Mesenchymal stem cell (in vitro differentiated cells and primary cell): ENCODE measurements at regions not wholly inside any gene's neighbourhood (a gene's known extent, or its start where the extent isn't known, plus 50 kb on each side); places are given as distances from the start of the nearest gene placed in this dataset.
A peak's percentile ranks its signal among the peaks of the same experiment; 100 is the strongest.

Experiments used
- DNase-seq: peaks from one replicate; pipeline ENCODE4 v3.0.0-alpha.2; 2013
- H2AFZ ChIP-seq: one replicate; pipeline ENCODE4 v1.6.1; 2013; ENCODE audit warnings: low read depth, mild to moderate bottlenecking, control low read depth, inconsistent platforms, low read length, moderate library complexity
- H2AK5ac ChIP-seq: 2 replicates; pipeline ENCODE4 v1.6.1; 2013; ENCODE audit warnings: low read length, moderate library complexity, mild to moderate bottlenecking, inconsistent platforms; ENCODE audit not compliant: severe bottlenecking
- H2BK120ac ChIP-seq: one replicate; pipeline ENCODE4 v1.6.1; 2013; ENCODE audit warnings: low read depth, mild to moderate bottlenecking, inconsistent platforms, low read length, moderate library complexity
- H2BK12ac ChIP-seq, 2 experiments: one replicate each; pipeline ENCODE4 v1.6.1; 2013; ENCODE audit warnings: inconsistent platforms in 2 of 2, low read length in 2 of 2, mild to moderate bottlenecking in 2 of 2, moderate library complexity in 2 of 2, control low read depth in 1 of 2
- H2BK15ac ChIP-seq: one replicate; pipeline ENCODE4 v1.6.1; 2013; ENCODE audit warnings: mild to moderate bottlenecking, low read depth, inconsistent platforms; ENCODE audit not compliant: poor library complexity, severe bottlenecking
- H2BK5ac ChIP-seq: 2 replicates; pipeline ENCODE4 v1.6.1; 2013; ENCODE audit warnings: low read depth, mild to moderate bottlenecking, low read length, control low read depth, inconsistent platforms; ENCODE audit not compliant: poor library complexity, severe bottlenecking
- H3K14ac ChIP-seq, 2 experiments: one replicate each; pipeline ENCODE4 v1.6.1; 2013; ENCODE audit warnings: inconsistent platforms in 2 of 2, low read length in 2 of 2, control low read depth in 1 of 2, mild to moderate bottlenecking in 1 of 2, moderate library complexity in 1 of 2
- H3K18ac ChIP-seq, 2 experiments: one replicate each; pipeline ENCODE4 v1.6.1; 2013; ENCODE audit warnings: inconsistent platforms in 2 of 2, low read length in 2 of 2, control low read depth in 1 of 2, low read depth in 1 of 2, mild to moderate bottlenecking in 1 of 2
- H3K23ac ChIP-seq, 2 experiments: one replicate each; pipeline ENCODE4 v1.6.1; 2013; ENCODE audit warnings: inconsistent platforms in 2 of 2, low read length in 2 of 2, mild to moderate bottlenecking in 2 of 2, moderate library complexity in 2 of 2, control low read depth in 1 of 2
- H3K27ac ChIP-seq: 2 replicates; pipeline ENCODE4 v1.5.1; 2013; ENCODE audit warnings: mild to moderate bottlenecking, moderate library complexity, low read length, control low read depth, inconsistent platforms; ENCODE audit not compliant: poor library complexity, severe bottlenecking
- H3K27me3 ChIP-seq, 2 experiments: 2 replicates each; pipeline versions ENCODE4 v1.6.1 to v1.7.0; 2013; ENCODE audit warnings: low read length in 2 of 2, mild to moderate bottlenecking in 2 of 2, moderate library complexity in 2 of 2, control low read depth in 1 of 2, inconsistent platforms in 1 of 2; ENCODE audit not compliant: control insufficient read depth in 1 of 2, insufficient read depth in 1 of 2
- H3K36me3 ChIP-seq, 2 experiments: 2 replicates each; pipeline versions ENCODE4 v1.6.1 to v1.7.0; 2013; ENCODE audit warnings: low read length in 2 of 2, control low read depth in 1 of 2, inconsistent platforms in 1 of 2, low read depth in 1 of 2, mild to moderate bottlenecking in 1 of 2; ENCODE audit not compliant: insufficient read depth in 2 of 2, control insufficient read depth in 1 of 2
- H3K4ac ChIP-seq, 2 experiments: one replicate each; pipeline ENCODE4 v1.6.1; 2013; ENCODE audit warnings: inconsistent platforms in 2 of 2, low read length in 2 of 2, mild to moderate bottlenecking in 2 of 2, moderate library complexity in 2 of 2, control low read depth in 1 of 2, low read depth in 1 of 2
- H3K4me1 ChIP-seq: 2 replicates; pipeline ENCODE4 v1.6.1; 2013; ENCODE audit warnings: low read depth, low read length, control low read depth; ENCODE audit not compliant: control insufficient read depth, insufficient read depth
- H3K4me2 ChIP-seq: 2 replicates; pipeline ENCODE4 v1.6.1; 2013; ENCODE audit warnings: low read length, mild to moderate bottlenecking, inconsistent platforms; ENCODE audit not compliant: poor library complexity, severe bottlenecking
- H3K4me3 ChIP-seq, 2 experiments: 2 replicates each; pipeline versions ENCODE4 v1.5.1 to v1.7.0; 2013; ENCODE audit warnings: low read length in 2 of 2, mild to moderate bottlenecking in 2 of 2, control low read depth in 1 of 2, low read depth in 1 of 2; ENCODE audit not compliant: insufficient read depth in 1 of 2
- H3K79me1 ChIP-seq: replicated peaks from 2 replicates; pipeline ENCODE4 v1.6.1; 2013; ENCODE audit warnings: mild to moderate bottlenecking, control low read depth, low read length, inconsistent platforms; ENCODE audit not compliant: poor library complexity, severe bottlenecking
- H3K9ac ChIP-seq: 2 replicates; pipeline ENCODE4 v1.7.0; 2013; ENCODE audit warnings: mild to moderate bottlenecking, low read length, moderate library complexity
- H3K9me3 ChIP-seq: 2 replicates; pipeline ENCODE4 v1.7.0; 2013; ENCODE audit warnings: mild to moderate bottlenecking, low read length; ENCODE audit not compliant: control insufficient read depth
- H4K8ac ChIP-seq: one replicate; pipeline ENCODE4 v1.6.1; 2013; ENCODE audit warnings: inconsistent platforms, mild to moderate bottlenecking, low read length, moderate library complexity
- H4K91ac ChIP-seq: one replicate; pipeline ENCODE4 v1.6.1; 2013; ENCODE audit warnings: mild to moderate bottlenecking, low read length, inconsistent platforms
- WGBS: methylation state at CpG from one replicate; pipeline ENCODE4 v1.1.7; 2013; ENCODE audit warnings: mixed read lengths; 5-methylcytosine and 5-hydroxymethylcytosine counted together

- no peak overlapping the region for H4K91ac ChIP-seq
- WGBS = 82% methylated on average over 8 of the region's 9 CpGs
- no peak overlapping the region for H3K27ac ChIP-seq
- H3K14ac ChIP-seq = no peak overlapping the region
- H2AK5ac ChIP-seq = no peak overlapping the region
- no peak overlapping the region for H4K8ac ChIP-seq
- H2AFZ ChIP-seq = no peak overlapping the region
- no peak overlapping the region for H3K4me3 ChIP-seq
- no peak overlapping the region for H2BK120ac ChIP-seq
- no peak overlapping the region for H2BK12ac ChIP-seq
- H3K9ac ChIP-seq = no peak overlapping the region
- no peak overlapping the region for H2BK5ac ChIP-seq
- H3K23ac ChIP-seq = no peak overlapping the region
- DNase-seq = no peak
- no peak overlapping the region for H3K4me2 ChIP-seq
- no peak overlapping the region for H2BK15ac ChIP-seq
- no peak overlapping the region for H3K18ac ChIP-seq
- H3K79me1 ChIP-seq = no peaks in the 10 kb centered on the region
- H3K4me1 ChIP-seq = no peaks in the 10 kb centered on the region
- no peaks in the 10 kb centered on the region for H3K36me3 ChIP-seq
- H3K27me3 ChIP-seq = peaks cover 0 to 6% of the 10 kb centered on the region in 2 experiments
- H3K9me3 ChIP-seq = no peaks in the 10 kb centered on the region
- H3K4ac ChIP-seq = no peak overlapping the region
Observed at GRCh38 chr11:134516529-134516928, 104.5 kb upstream of the B3GAT1 start.

- Histone ChIP-seq H4K91ac (no peak overlapping the region), H3K4me2 (no peak overlapping the region), H3K4me3 (no peak overlapping the region), H2AFZ (no peak overlapping the region), H3K23ac (no peak overlapping the region), H4K8ac (no peak overlapping the region), H3K14ac (no peak overlapping the region), H2AK5ac (no peak overlapping the region), H3K36me3 (no peaks in the 10 kb centered on the region), H3K9ac (no peak overlapping the region), H2BK15ac (no peak overlapping the region), H3K4me1 (no peaks in the 10 kb centered on the region), H3K27me3 (peaks cover 0 to 5% of the 10 kb centered on the region in 2 experiments), H3K9me3 (no peaks in the 10 kb centered on the region), H3K18ac (no peak overlapping the region), H2BK120ac (no peak overlapping the region), H3K4ac (no peak overlapping the region), H3K79me1 (no peaks in the 10 kb centered on the region), H2BK12ac (no peak overlapping the region), H2BK5ac (no peak overlapping the region), H3K27ac (no peak overlapping the region)
- 86% methylated on average over 26 of the region's 26 CpGs for WGBS
- DNase-seq = no peak
Observed at GRCh38 chr11:134515081-134515960, 103.3 kb upstream of the B3GAT1 start.

GRCh38 chr11:134514354-134514951 lies 102.4 kb upstream of the B3GAT1 start:
- no peak overlapping the region for H2AFZ ChIP-seq
- no peak overlapping the region for H3K4me2 ChIP-seq
- no peak overlapping the region for H2AK5ac ChIP-seq
- H2BK15ac ChIP-seq = no peak overlapping the region
- no peaks in the 10 kb centered on the region for H3K9me3 ChIP-seq
- H4K8ac ChIP-seq = no peak overlapping the region
- 55% methylated on average over 10 of the region's 10 CpGs for WGBS
- no peak overlapping the region for H3K18ac ChIP-seq
- H3K4me1 ChIP-seq = no peaks in the 10 kb centered on the region
- no peak overlapping the region for H4K91ac ChIP-seq
- H3K23ac ChIP-seq = no peak overlapping the region
- H3K4ac ChIP-seq = no peak overlapping the region
- H3K9ac ChIP-seq = no peak overlapping the region
- no peak overlapping the region for H3K27ac ChIP-seq
- DNase-seq = no peak
- no peaks in the 10 kb centered on the region for H3K27me3 ChIP-seq
- no peak overlapping the region for H3K14ac ChIP-seq
- no peaks in the 10 kb centered on the region for H3K36me3 ChIP-seq
- H3K4me3 ChIP-seq = no peak overlapping the region
- H2BK12ac ChIP-seq = no peak overlapping the region
- H2BK120ac ChIP-seq = no peak overlapping the region
- H2BK5ac ChIP-seq = no peak overlapping the region
- H3K79me1 ChIP-seq = no peaks in the 10 kb centered on the region

GRCh38 chr11:134513585-134514120 lies 101.6 kb upstream of the B3GAT1 start:
- Histone ChIP-seq H3K23ac (no peak overlapping the region), H3K9me3 (no peaks in the 10 kb centered on the region), H3K4me1 (no peaks in the 10 kb centered on the region), H3K14ac (no peak overlapping the region), H3K79me1 (no peaks in the 10 kb centered on the region), H3K4me3 (peak overlapping the region in 1 of 2 experiments; percentile 23), H2AFZ (no peak overlapping the region), H2AK5ac (no peak overlapping the region), H3K36me3 (no peaks in the 10 kb centered on the region), H3K27me3 (no peaks in the 10 kb centered on the region), H2BK120ac (no peak overlapping the region), H2BK15ac (no peak overlapping the region), H2BK12ac (no peak overlapping the region), H3K27ac (no peak overlapping the region), H4K91ac (no peak overlapping the region), H4K8ac (no peak overlapping the region), H2BK5ac (no peak overlapping the region), H3K4me2 (no peak overlapping the region), H3K9ac (no peak overlapping the region), H3K4ac (no peak overlapping the region), H3K18ac (no peak overlapping the region)
- 81% methylated on average over 18 of the region's 18 CpGs for WGBS
- no peak for DNase-seq
